ENCODE measurements at regions not wholly inside any gene's neighbourhood (a gene's known extent, or its start where the extent isn't known, plus 50 kb on each side); places are given as distances from the start of the nearest gene placed in this dataset.

GRCh38 chr6:149182262-149182661 is 135.2 kb upstream of the TAB2 start:
- TF ChIP-seq, protein P1, sequence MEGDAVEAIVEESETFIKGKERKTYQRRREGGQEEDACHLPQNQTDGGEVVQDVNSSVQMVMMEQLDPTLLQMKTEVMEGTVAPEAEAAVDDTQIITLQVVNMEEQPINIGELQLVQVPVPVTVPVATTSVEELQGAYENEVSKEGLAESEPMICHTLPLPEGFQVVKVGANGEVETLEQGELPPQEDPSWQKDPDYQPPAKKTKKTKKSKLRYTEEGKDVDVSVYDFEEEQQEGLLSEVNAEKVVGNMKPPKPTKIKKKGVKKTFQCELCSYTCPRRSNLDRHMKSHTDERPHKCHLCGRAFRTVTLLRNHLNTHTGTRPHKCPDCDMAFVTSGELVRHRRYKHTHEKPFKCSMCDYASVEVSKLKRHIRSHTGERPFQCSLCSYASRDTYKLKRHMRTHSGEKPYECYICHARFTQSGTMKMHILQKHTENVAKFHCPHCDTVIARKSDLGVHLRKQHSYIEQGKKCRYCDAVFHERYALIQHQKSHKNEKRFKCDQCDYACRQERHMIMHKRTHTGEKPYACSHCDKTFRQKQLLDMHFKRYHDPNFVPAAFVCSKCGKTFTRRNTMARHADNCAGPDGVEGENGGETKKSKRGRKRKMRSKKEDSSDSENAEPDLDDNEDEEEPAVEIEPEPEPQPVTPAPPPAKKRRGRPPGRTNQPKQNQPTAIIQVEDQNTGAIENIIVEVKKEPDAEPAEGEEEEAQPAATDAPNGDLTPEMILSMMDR (IDR thresholded peaks at IDR 0.05) = no peak
- no peak for TF ChIP-seq POLR2A (IDR thresholded peaks at IDR 0.05)

Measured in breast epithelium (tissue), 3 donors.